Tibial artery (tissue), 4 donors: ENCODE measurements at regions not wholly inside any gene's neighbourhood (a gene's known extent, or its start where the extent isn't known, plus 50 kb on each side); places are given as distances from the start of the nearest gene placed in this dataset.

Experiments used
- DNase-seq, 2 donors: peaks; one replicate each; pipeline ENCODE4 v3.0.0-alpha.2; 2019
- H3K27ac ChIP-seq, 2 donors: fragments of 200-600 bp; sonication (generic) in 1 of 2; 1 replicate in 1 of 2; 2 replicates in 1 of 2; pipeline ENCODE4 v1.5.1; 2018 to 2019; ENCODE audit warnings: mild to moderate bottlenecking in 1 of 2
- H3K27me3 ChIP-seq, 2 donors: fragments of 200-600 bp; sonication (generic) in 1 of 2; one replicate each; pipeline versions ENCODE4 v1.5.1 to v1.6.0; 2016 to 2019
- H3K36me3 ChIP-seq, 3 donors: fragments of 200-600 bp; sonication (generic) in 2 of 3; one replicate each; pipeline ENCODE4 v1.5.1; 2016 to 2019; ENCODE audit warnings: mild to moderate bottlenecking in 2 of 3
- H3K4me1 ChIP-seq, 4 donors: fragments of 200-600 bp; sonication (generic) in 2 of 4; 1 replicate in 3 of 4; 2 replicates in 1 of 4; pipeline ENCODE4 v1.5.1; 2016 to 2019
- H3K4me3 ChIP-seq, 2 donors: fragments of 200-600 bp; sonication (generic) in 1 of 2; 1 replicate in 1 of 2; 2 replicates in 1 of 2; pipeline ENCODE4 v1.5.1; 2018 to 2019; ENCODE audit warnings: mild to moderate bottlenecking in 2 of 2
- H3K9me3 ChIP-seq, 3 donors: fragments of 200-600 bp; sonication (generic) in 1 of 3; one replicate each; pipeline ENCODE4 v1.5.1; 2016 to 2019
- intact Hi-C: fragments of 100-400 bp; cut with DNase I; formaldehyde crosslinking; loops from one replicate; pipeline ENCODE4 v1.15.0; 2023; ENCODE audit warnings: low total_unique reads
- TF ChIP-seq, protein P1 (sequence below), 2 experiments: fragments of 200-600 bp in 1 of 2; fragments of 450-650 bp in 1 of 2; IDR thresholded peaks; one replicate each; pipeline ENCODE4 v1.5.1; 2017 to 2019; ENCODE audit warnings: antibody characterized with exemption in 2 of 2, mild to moderate bottlenecking in 1 of 2, moderate library complexity in 1 of 2

- no peak overlapping the region for H3K4me3 ChIP-seq
- TF ChIP-seq, protein P1, sequence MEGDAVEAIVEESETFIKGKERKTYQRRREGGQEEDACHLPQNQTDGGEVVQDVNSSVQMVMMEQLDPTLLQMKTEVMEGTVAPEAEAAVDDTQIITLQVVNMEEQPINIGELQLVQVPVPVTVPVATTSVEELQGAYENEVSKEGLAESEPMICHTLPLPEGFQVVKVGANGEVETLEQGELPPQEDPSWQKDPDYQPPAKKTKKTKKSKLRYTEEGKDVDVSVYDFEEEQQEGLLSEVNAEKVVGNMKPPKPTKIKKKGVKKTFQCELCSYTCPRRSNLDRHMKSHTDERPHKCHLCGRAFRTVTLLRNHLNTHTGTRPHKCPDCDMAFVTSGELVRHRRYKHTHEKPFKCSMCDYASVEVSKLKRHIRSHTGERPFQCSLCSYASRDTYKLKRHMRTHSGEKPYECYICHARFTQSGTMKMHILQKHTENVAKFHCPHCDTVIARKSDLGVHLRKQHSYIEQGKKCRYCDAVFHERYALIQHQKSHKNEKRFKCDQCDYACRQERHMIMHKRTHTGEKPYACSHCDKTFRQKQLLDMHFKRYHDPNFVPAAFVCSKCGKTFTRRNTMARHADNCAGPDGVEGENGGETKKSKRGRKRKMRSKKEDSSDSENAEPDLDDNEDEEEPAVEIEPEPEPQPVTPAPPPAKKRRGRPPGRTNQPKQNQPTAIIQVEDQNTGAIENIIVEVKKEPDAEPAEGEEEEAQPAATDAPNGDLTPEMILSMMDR (IDR thresholded peaks at IDR 0.05), result no peak
- H3K36me3 ChIP-seq, result no peaks in the 10 kb centered on the region
- no peak for DNase-seq
- H3K27me3 ChIP-seq, result no peaks in the 10 kb centered on the region
- no peak overlapping the region for H3K27ac ChIP-seq
- no peaks in the 10 kb centered on the region for H3K4me1 ChIP-seq
- intact Hi-C loops, result no loop called here
- no peaks in the 10 kb centered on the region for H3K9me3 ChIP-seq
Measured at GRCh38 chr9:15033316-15033715, 123.1 kb upstream of the FREM1 start.

DNA sequence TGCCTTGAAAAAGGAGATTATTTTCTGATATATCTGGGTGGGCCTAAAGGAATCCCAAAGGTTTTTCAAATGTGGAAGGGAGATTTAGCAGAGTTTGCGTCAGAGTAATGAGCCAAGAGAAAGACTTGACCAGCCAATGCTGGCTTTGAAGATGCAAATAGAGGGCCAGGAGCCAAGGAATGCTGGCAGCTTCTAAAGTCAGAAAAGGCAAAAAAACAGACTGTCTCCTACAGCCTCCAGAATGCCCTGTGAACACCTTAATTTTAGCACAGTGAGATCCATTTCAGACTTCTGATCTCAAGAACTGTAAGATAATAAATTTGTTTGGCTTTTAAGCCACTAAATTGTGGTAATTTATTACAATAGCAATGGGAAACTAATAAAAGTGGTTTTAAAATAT is 122.6 kb upstream of the FREM1 start:
- intact Hi-C loops, result no loop called here
- Histone ChIP-seq H3K4me3 (no peak overlapping the region), H3K9me3 (no peaks in the 10 kb centered on the region), H3K27me3 (no peaks in the 10 kb centered on the region), H3K36me3 (no peaks in the 10 kb centered on the region), H3K27ac (no peak overlapping the region), H3K4me1 (no peaks in the 10 kb centered on the region)
- TF ChIP-seq, protein P1 (IDR thresholded peaks at IDR 0.05), result no peak
- DNase-seq, result no peak

GRCh38 chr9:15021146-15021545 is 110.9 kb upstream of the FREM1 start:
- DNase-seq, result no peak
- Histone ChIP-seq H3K4me3 (no peak overlapping the region), H3K9me3 (no peaks in the 10 kb centered on the region), H3K4me1 (no peaks in the 10 kb centered on the region), H3K36me3 (no peaks in the 10 kb centered on the region), H3K27ac (no peak overlapping the region), H3K27me3 (no peaks in the 10 kb centered on the region)
- intact Hi-C loops, result no loop called here
- TF ChIP-seq, protein P1 (IDR thresholded peaks at IDR 0.05), result no peak

DNA sequence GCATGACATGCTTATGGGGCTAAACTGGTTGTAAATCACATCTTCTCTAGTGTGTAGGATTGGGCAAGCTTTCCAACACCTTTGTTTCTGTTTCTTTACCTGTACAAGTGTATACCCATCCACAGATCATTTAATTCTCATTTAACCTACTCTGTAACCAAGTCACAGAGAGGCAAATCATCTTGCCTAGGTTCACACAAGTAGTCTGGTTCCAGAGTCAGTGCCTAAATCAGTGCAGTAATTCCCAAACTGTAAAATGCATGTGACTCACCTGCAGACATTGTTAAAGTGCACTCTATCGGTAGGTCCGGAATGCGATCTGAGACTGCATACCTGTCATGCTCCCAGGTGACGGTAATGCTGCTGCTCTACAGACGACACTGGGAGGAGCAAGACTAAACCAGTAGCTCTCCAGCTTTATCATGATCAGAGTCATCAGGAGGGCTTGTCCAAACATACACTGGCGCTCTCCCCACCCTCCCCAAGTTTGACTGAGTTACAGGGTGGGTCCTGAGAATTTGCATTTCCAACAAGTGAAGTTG is 107.9 kb upstream of the FREM1 start:
- Histone ChIP-seq H3K36me3 (no peaks in the 10 kb centered on the region), H3K4me1 (no peaks in the 10 kb centered on the region), H3K27me3 (no peaks in the 10 kb centered on the region), H3K9me3 (no peaks in the 10 kb centered on the region), H3K4me3 (no peak overlapping the region), H3K27ac (no peak overlapping the region)
- DNase-seq, result no peak
- intact Hi-C loops, result no loop called here
- TF ChIP-seq, protein P1 (IDR thresholded peaks at IDR 0.05), result no peak

DNA sequence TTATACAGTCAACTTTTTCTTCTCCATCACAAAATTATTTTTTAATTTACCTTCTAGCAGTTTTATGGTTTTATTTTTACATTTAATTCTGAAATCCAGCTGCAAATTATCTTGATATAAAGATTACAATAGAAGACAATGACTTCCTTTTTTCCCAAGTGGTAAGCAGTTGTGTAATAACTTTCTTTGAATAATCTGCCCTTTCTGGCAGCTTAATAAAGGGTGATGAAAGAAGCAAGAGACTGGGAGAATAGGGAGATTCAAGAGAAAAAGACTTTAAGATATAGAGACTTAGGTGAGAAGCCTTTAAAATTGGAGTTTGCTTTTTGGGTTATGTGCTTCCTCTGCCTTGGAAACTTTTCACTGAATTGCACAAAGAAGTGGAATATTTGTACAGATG is 100.4 kb upstream of the FREM1 start:
- no peaks in the 10 kb centered on the region for H3K36me3 ChIP-seq
- no peak overlapping the region for H3K27ac ChIP-seq
- intact Hi-C loops, result no loop called here
- peaks cover 0 to 5% (median 0%) of the 10 kb centered on the region in 4 donors for H3K4me1 ChIP-seq
- DNase-seq, result no peak
- TF ChIP-seq, protein P1 (IDR thresholded peaks at IDR 0.05), result no peak
- no peak overlapping the region for H3K4me3 ChIP-seq
- no peaks in the 10 kb centered on the region for H3K27me3 ChIP-seq
- H3K9me3 ChIP-seq, result no peaks in the 10 kb centered on the region

DNA sequence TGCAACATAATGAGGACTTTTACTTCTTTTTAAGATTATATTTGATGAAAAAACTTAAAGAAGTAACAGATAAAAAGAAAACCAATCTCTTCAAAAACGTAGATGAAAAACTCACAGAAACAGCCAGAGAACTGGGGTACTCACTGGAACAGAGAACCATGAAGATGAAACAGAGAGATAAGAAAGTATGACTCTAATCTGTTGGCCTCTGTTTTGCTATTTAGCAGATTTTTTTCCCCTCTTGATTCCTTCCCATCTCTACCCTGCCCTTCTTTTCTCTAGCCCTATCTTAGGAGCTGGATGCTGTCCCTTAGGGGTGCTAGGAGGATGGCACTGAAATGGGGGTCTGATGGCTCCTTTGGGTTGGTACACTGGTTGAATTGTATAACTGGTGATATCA is 97.5 kb upstream of the FREM1 start:
- Histone ChIP-seq H3K36me3 (no peaks in the 10 kb centered on the region), H3K27ac (no peak overlapping the region), H3K9me3 (no peaks in the 10 kb centered on the region), H3K4me3 (no peak overlapping the region), H3K27me3 (no peaks in the 10 kb centered on the region), H3K4me1 (peaks cover 0 to 9% (median 0%) of the 10 kb centered on the region in 4 donors)
- DNase-seq, result no peak
- intact Hi-C loops, result no loop called here
- TF ChIP-seq, protein P1 (IDR thresholded peaks at IDR 0.05), result no peak
